Neuron (in vitro differentiated cells): ENCODE measurements at regions not wholly inside any gene's neighbourhood (a gene's known extent, or its start where the extent isn't known, plus 50 kb on each side); places are given as distances from the start of the nearest gene placed in this dataset.

Experiments used
- H2AFZ ChIP-seq: one replicate; pipeline ENCODE4 v1.6.1; 2013; ENCODE audit warnings: low read depth, mild to moderate bottlenecking, inconsistent platforms, low read length, moderate library complexity
- H3K27me3 ChIP-seq: one replicate; pipeline ENCODE4 v1.6.1; 2013; ENCODE audit warnings: low read length; ENCODE audit not compliant: insufficient read depth
- H3K36me3 ChIP-seq: one replicate; pipeline ENCODE4 v1.6.1; 2013; ENCODE audit warnings: low read length; ENCODE audit not compliant: insufficient read depth
- H3K4me1 ChIP-seq: one replicate; pipeline ENCODE4 v1.6.1; 2013; ENCODE audit warnings: low read length; ENCODE audit not compliant: insufficient read depth
- H3K4me3 ChIP-seq: 2 replicates; pipeline ENCODE4 v1.5.1; 2013; ENCODE audit warnings: mild to moderate bottlenecking, low read length, moderate library complexity
- H3K9me3 ChIP-seq: one replicate; pipeline ENCODE4 v1.6.1; 2013; ENCODE audit warnings: low read length

DNA sequence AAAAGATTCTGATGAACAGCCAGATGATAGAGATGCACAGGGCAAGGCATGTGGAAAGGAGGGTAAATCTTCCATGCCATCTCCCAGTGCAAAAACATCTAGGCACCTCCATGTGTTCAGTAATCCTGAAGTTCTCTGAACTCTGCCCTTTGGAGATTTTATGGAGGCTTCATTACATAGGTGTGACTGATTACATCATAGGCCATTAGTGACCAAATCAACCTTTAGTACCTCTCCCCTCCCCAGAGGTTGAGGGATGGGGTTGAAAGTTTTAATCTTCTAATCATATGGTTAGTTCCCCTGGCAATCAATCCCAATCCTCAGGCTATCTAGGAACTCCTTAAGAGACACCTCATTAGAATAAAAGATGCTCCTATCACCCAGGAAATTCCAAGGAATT is 2190.2 kb upstream of the PIK3C3 start:
- Histone ChIP-seq H3K27me3 (no peaks in the 10 kb centered on the region), H3K4me1 (no peaks in the 10 kb centered on the region), H3K4me3 (no peak overlapping the region), H3K9me3 (no peaks in the 10 kb centered on the region), H3K36me3 (no peaks in the 10 kb centered on the region), H2AFZ (no peak overlapping the region)

GRCh38 chr18:39761273-39761672 is 2193.8 kb upstream of the PIK3C3 start:
- no peaks in the 10 kb centered on the region for H3K4me1 ChIP-seq
- no peak overlapping the region for H2AFZ ChIP-seq
- no peaks in the 10 kb centered on the region for H3K27me3 ChIP-seq
- no peak overlapping the region for H3K4me3 ChIP-seq
- no peaks in the 10 kb centered on the region for H3K36me3 ChIP-seq
- H3K9me3 ChIP-seq: peaks cover 3% of the 10 kb centered on the region

- Histone ChIP-seq H3K36me3 (no peaks in the 10 kb centered on the region), H3K27me3 (no peaks in the 10 kb centered on the region), H3K4me3 (no peak overlapping the region), H3K9me3 (peaks cover 3% of the 10 kb centered on the region), H2AFZ (no peak overlapping the region), H3K4me1 (no peaks in the 10 kb centered on the region)
Measured at GRCh38 chr18:39759926-39760325, 2194.3 kb upstream of the CELF4 start.

- no peak overlapping the region for H2AFZ ChIP-seq
- H3K4me1 ChIP-seq: peaks cover 29% of the 10 kb centered on the region
- no peaks in the 10 kb centered on the region for H3K27me3 ChIP-seq
- no peak overlapping the region for H3K4me3 ChIP-seq
- H3K36me3 ChIP-seq: no peaks in the 10 kb centered on the region
- peaks cover 15% of the 10 kb centered on the region for H3K9me3 ChIP-seq
Measured at GRCh38 chr18:39753178-39753577, 2187.6 kb upstream of the CELF4 start.

DNA sequence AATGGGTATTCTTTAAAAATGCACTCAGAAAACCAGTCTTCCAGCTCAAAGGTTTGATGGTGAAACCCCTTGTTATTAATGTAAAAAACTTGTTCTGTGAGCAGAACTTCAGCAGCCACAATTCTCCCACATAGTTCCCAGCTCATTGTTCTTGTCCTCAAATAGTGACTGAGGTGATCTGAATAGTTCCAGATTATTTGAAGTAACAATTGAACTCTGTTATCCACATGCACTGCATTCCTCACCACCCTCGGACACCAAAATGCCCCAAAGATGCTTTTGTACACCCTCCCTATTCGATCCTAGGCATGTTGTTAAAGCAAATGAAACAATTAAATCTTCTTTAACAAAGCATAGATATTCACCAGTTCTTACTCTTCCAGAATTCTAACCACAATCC is 2186.8 kb upstream of the CELF4 start:
- H3K4me3 ChIP-seq: no peak overlapping the region
- H3K36me3 ChIP-seq: no peaks in the 10 kb centered on the region

DNA sequence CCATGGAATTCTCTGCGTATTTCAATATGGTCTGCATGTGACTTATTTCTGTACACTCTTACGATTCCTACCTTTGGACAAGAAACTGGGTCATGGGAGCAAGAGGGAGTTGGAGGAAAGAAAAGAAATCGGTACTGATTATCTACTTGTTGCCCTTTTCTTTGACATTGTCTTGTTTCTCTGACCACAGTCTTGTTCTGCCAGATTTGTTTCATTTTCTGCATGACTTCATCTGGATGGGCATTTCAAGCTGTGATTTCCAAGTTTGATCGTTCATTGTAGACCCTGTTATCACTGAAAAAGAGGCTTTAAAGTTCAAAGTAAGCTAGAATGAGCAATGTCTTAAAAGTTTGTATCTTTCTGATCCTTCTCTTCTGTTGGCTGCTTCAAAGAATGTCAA is 2186.3 kb upstream of the CELF4 start:
- H3K9me3 ChIP-seq: peaks cover 13% of the 10 kb centered on the region
- H3K4me1 ChIP-seq: peaks cover 29% of the 10 kb centered on the region
- no peak overlapping the region for H2AFZ ChIP-seq
- no peaks in the 10 kb centered on the region for H3K36me3 ChIP-seq
- H3K27me3 ChIP-seq: no peaks in the 10 kb centered on the region
- H3K4me3 ChIP-seq: no peak overlapping the region

More for the DNA sequence above, 2186.8 kb upstream of the CELF4 start:
- H3K9me3 ChIP-seq: peaks cover 13% of the 10 kb centered on the region
- no peaks in the 10 kb centered on the region for H3K27me3 ChIP-seq
- H3K4me1 ChIP-seq: peaks cover 29% of the 10 kb centered on the region
- H2AFZ ChIP-seq: no peak overlapping the region

GRCh38 chr18:39751161-39751560 is 2185.6 kb upstream of the CELF4 start:
- H3K9me3 ChIP-seq: peaks cover 13% of the 10 kb centered on the region
- no peak overlapping the region for H2AFZ ChIP-seq
- no peak overlapping the region for H3K4me3 ChIP-seq
- H3K36me3 ChIP-seq: no peaks in the 10 kb centered on the region
- no peaks in the 10 kb centered on the region for H3K27me3 ChIP-seq
- H3K4me1 ChIP-seq: peaks cover 29% of the 10 kb centered on the region

GRCh38 chr18:39749154-39749553 is 2183.6 kb upstream of the CELF4 start:
- Histone ChIP-seq H3K36me3 (no peaks in the 10 kb centered on the region), H2AFZ (no peak overlapping the region), H3K4me1 (peaks cover 28% of the 10 kb centered on the region), H3K9me3 (peaks cover 13% of the 10 kb centered on the region), H3K4me3 (no peak overlapping the region), H3K27me3 (no peaks in the 10 kb centered on the region)

- Histone ChIP-seq H3K36me3 (no peaks in the 10 kb centered on the region), H2AFZ (no peak overlapping the region), H3K4me1 (peaks cover 25% of the 10 kb centered on the region), H3K4me3 (no peak overlapping the region), H3K9me3 (peaks cover 13% of the 10 kb centered on the region), H3K27me3 (no peaks in the 10 kb centered on the region)
Measured at GRCh38 chr18:39748727-39749126, 2183.1 kb upstream of the CELF4 start.

GRCh38 chr18:39746201-39746600 is 2180.6 kb upstream of the CELF4 start:
- H3K36me3 ChIP-seq: no peaks in the 10 kb centered on the region
- H3K9me3 ChIP-seq: peaks cover 13% of the 10 kb centered on the region
- no peak overlapping the region for H3K4me3 ChIP-seq
- H3K4me1 ChIP-seq: peaks cover under 1% of the 10 kb centered on the region
- no peaks in the 10 kb centered on the region for H3K27me3 ChIP-seq
- H2AFZ ChIP-seq: no peak overlapping the region

DNA sequence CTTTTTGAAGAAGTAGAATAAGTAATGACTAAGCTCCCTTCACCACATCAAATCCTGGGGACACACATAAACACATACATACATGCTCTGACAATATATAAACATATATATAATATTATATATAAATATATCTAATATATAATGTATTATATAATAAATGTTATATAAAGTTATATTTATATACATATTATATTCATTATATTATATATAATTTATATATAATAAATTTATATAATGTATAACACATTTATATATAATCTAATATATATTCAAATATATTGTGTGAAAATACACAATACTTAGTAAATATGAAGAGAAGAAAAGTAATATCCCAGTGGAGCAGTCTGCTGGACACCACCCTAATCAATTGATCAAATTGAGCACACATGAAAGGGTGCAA is 2177.9 kb upstream of the CELF4 start:
- H3K27me3 ChIP-seq: no peaks in the 10 kb centered on the region
- H2AFZ ChIP-seq: no peak overlapping the region
- no peaks in the 10 kb centered on the region for H3K36me3 ChIP-seq
- H3K9me3 ChIP-seq: no peaks in the 10 kb centered on the region
- no peaks in the 10 kb centered on the region for H3K4me1 ChIP-seq
- H3K4me3 ChIP-seq: no peak overlapping the region

DNA sequence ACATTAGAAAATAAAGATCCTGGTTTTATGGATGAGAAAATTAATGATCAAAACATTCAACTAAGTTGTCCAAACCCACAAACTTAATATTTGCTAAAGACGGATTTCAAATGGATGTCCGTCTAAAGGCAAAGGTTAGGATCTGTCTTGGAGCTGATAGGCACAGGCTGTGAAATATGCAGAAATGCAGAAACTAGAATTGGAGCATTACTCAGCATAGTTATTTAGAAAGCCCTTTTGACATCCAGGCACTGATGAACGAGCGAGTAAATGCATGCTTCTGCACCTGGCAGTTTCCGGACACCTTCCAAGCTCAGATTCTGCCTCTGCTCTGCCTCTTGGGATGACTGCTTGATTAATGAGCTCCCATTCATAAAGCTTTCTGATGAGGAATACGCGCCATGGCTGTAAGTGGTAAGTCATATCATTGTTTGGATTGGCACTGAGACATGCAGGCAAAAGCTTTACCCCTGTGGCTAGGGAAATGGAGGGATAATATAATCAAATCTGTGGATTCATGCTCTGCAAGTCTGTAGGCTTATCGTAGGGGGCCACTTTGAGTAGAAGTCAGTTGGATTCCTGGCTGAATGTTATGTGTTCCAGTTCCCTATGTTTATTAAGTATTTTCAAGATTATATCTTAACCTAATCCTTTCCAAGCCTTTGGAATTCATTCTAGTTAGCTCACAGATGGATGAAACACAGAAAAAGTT is 2176.3 kb upstream of the CELF4 start:
- H2AFZ ChIP-seq: no peak overlapping the region
- H3K4me3 ChIP-seq: no peak overlapping the region
- H3K36me3 ChIP-seq: no peaks in the 10 kb centered on the region
- H3K27me3 ChIP-seq: no peaks in the 10 kb centered on the region
- no peaks in the 10 kb centered on the region for H3K4me1 ChIP-seq
- H3K9me3 ChIP-seq: no peaks in the 10 kb centered on the region

DNA sequence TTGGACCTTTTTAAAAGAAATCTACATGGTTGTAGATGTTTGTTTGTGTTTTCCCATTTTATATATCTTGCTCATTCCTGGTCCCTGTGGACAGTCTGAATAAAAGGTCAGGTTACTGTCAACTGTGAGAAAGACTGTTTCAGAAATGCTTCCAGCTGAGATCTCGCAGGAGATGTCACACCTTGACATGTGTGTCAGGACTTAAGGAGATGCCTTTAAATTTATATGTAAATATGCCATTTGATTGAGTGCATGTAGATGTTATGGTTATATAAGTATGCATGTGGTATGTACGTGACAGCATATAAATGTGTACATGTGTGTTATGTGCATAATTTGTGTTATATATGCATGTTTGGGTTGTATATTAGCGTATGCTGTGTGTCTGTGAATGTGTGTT is 2172.3 kb upstream of the CELF4 start:
- H3K4me3 ChIP-seq: no peak overlapping the region
- no peaks in the 10 kb centered on the region for H3K27me3 ChIP-seq
- no peak overlapping the region for H2AFZ ChIP-seq
- no peaks in the 10 kb centered on the region for H3K9me3 ChIP-seq
- H3K36me3 ChIP-seq: no peaks in the 10 kb centered on the region
- no peaks in the 10 kb centered on the region for H3K4me1 ChIP-seq

GRCh38 chr18:39732918-39733317 is 2167.3 kb upstream of the CELF4 start:
- Histone ChIP-seq H3K4me3 (no peak overlapping the region), H3K36me3 (no peaks in the 10 kb centered on the region), H3K9me3 (no peaks in the 10 kb centered on the region), H3K27me3 (no peaks in the 10 kb centered on the region), H3K4me1 (peaks cover 10% of the 10 kb centered on the region), H2AFZ (no peak overlapping the region)
